CD1c-positive myeloid dendritic cell (primary cell): ENCODE measurements at regions not wholly inside any gene's neighbourhood (a gene's known extent, or its start where the extent isn't known, plus 50 kb on each side); places are given as distances from the start of the nearest gene placed in this dataset.
A peak's percentile ranks its signal among the peaks of the same experiment; 100 is the strongest.
"Not testable (repeated sequence)": the region's sequence is repeated elsewhere in the genome, so short reads cannot be mapped to it uniquely, and the experiment has no call there.

ENCODE experiments used
- DNase-seq: peaks from one replicate; pipeline ENCODE4 v3.0.0-alpha.2; 2016; ENCODE audit errors: extremely low spot score

GRCh38 chr10:42187501-42188195, 450.7 kb downstream of the ZNF33B start:
- not testable (repeated sequence) for DNase-seq

- DNase-seq: peak; percentile 22
Measured at GRCh38 chr10:42177793-42178689, 460.3 kb downstream of the ZNF33B start.

DNA sequence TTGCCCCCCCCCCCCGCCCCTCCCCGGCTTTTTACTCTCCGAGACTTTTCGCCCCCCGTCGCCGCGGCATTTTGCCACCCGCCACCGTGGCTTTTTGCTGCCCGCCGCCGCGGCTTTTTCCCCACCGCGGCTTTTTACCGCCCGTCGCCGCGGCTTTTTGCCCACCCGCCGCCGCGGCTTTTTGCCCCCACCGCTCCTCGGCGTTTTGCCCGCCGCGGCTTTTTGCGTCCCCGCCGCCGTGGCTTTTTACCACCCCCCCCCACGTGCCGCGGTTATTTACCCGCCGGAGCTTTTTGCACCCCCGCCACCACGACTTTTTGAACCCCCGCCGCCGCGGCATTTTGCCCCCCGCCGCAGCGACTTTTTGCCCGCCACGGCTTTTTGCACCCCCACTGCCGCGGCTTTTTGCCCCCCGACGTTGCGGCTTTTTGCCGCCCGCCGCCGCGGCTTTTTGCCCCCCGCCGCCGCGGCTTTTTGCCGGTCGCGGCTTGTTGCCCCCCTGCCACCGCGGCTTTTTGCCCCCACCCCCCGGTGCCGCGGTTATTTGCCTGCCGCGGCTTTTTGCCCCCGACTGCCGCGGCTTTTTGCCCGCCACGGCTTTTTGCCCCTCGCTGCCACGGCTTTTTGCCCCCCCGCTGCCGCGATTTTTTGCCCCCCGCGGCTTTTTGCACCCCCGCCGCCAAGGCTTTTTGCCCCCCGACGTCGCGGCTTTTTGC, 461.1 kb downstream of the ZNF33B start:
- DNase-seq: no peak

DNA sequence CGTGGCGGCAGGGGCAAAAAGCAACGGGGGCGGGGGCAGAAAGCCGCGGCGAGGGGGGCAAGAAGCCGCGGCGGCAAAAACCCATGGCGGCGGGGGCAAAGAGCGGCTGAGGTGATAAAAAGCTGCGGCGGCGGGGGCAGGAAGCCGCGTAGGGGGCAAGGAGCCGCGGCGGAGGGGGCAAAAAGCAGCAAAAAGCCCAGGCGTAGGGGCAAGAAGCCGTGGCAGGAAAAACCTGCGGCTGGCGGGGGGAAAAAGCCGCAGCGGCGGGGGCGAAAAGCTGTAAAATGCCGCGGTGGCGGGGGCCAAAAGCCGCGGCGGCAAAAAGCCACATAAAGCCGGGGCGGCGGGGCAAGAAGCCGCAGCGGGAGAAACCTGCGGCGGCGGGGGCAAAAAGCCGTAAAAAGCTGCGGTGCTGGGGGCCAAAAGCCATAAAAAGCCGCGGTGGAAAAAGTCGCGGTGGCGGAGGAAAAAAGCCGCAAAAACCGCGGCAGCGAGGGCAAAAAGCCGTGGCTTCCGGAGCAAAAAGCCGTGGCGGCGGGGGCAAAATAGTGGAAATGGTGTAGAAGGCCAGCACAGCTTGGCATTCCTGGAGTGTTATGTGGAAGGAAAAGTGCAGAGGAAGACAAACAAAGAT, 487.8 kb downstream of the ZNF33B start:
- no peak for DNase-seq

- DNase-seq: no peak
Measured at GRCh38 chr10:42149722-42150427, 488.5 kb downstream of the ZNF33B start.

DNA sequence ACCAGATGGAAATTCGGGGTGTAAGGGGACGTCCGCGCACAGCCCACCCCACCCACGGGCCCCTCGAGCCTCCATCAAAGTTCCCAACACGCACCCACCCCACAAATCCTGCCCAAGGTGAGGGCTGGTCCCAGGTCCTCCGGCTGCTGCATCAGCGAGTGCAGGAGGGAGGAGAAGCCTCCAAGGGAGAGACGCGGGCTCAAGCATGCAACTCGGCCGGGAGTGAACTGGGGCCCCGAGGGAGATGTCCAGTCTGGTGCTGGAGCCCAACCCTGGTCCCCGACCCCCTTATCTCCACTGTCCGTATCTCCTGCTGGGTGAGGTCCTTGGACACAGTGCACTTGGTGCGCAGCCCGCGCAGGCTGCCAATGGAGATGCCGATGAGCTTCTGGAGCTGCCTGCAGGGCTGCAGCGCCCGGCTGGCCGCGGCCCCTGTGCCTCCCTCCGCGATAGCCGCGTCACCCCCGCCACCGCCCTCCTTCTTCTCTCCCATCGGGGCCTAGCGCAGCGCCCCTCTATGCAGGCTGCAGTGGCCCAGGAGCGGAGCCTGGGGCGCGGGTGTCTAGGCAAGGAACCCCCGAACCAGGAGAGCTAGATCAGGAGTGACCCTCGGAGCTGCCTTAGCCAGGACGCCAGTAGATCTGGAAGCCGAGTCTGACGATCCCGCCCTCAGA, 489.2 kb downstream of the ZNF33B start:
- no peak for DNase-seq

GRCh38 chr10:42146165-42146564, 492.2 kb downstream of the ZNF33B start:
- not testable (repeated sequence) for DNase-seq

- DNase-seq: not testable (repeated sequence)
Measured at GRCh38 chr10:42138023-42138422, 500.3 kb downstream of the ZNF33B start.

DNA sequence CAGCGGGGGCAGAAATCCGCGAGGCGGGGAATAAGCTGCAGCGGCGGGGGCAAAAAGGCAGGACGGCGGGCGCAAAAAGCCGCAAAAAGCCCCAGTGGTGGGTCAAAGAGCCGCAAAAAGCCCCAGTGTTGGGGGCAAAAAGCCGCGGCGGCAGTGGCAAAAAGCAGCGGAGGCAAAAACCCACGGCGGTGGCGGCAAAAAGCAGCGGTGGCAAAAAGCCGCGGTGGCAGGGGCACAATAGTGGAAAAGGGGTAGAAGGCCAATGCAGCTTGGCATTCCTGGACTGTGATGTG, 525.3 kb downstream of the ZNF33B start:
- DNase-seq: no peak

DNA sequence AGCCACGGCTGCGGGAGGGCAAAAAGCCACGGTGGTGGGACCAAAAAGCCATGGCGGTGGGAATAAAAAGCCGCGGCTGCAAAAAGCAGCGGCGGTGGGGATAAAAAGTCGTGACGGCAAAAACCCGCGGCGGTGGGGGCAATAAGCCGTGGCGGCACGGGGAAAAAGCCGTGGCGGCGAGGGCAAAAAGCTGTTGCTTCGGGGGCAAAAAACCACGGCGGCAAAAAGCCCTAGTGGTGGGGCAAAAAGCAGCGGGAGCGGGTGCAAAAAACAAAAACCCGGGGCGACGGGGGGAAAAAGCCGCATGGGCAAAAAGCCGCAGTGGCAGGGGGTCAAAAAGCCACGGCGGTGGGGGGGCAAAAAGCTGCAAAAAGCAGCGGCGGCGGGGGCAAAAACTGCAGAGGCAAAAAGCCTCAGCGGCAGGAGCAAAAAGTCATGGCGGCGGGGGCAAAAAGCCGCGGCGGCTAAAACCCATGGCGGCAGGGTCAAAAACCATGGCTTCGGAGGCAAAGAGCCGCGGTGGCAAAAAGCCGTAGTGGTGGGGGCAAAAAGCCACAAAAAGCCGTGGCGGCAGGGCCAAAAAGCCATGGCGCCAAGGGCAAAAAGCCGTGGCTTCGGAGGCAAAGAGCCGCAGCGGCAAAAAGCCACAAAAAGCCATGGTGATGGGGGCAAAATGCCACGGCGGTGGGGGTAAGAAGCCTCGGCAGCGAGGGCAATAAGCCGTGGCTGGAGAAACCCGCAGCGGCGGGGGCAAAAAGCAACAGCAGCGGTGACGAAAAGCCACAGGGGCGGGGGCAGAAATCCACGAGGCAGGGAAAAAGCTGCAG, 525.8 kb downstream of the ZNF33B start:
- no peak for DNase-seq

GRCh38 chr10:42111661-42112330, 526.6 kb downstream of the ZNF33B start:
- no peak for DNase-seq

GRCh38 chr10:42111076-42111475, 527.3 kb downstream of the ZNF33B start:
- no peak for DNase-seq
